WTC11 (cell line): ENCODE measurements at regions not wholly inside any gene's neighbourhood (a gene's known extent, or its start where the extent isn't known, plus 50 kb on each side); places are given as distances from the start of the nearest gene placed in this dataset.

ENCODE experiments used
- ATAC-seq: fragments of 200-7000 bp; cut with Tn5 transposase; 2 replicates; pipeline ENCODE4 v1.10.0; 2021; ENCODE audit warnings: mild to moderate bottlenecking, moderate library complexity
- CTCF ChIA-PET: fragments of 300-600 bp; sonication (Branson Sonifier 250); formaldehyde crosslinking; loops from one replicate; lab custom pipeline; 2021; ENCODE audit warnings: antibody characterized with exemption; lab: Charles Lee
- POLR2A ChIA-PET: fragments of 350-600 bp; sonication (Branson Sonifier 250); formaldehyde crosslinking; loops from one replicate; lab custom pipeline; 2021; ENCODE audit warnings: antibody characterized with exemption; lab: Charles Lee
- DNase-seq: peaks from one replicate; pipeline ENCODE4 v3.0.0; 2021; ENCODE audit warnings: low spot score
- H3K27ac Mint-ChIP-seq: 2 replicates; pipeline ENCODE4 v1.8.0; 2021; ENCODE audit warnings: mixed read lengths
- H3K27me3 Mint-ChIP-seq: 2 replicates; pipeline ENCODE4 v1.8.0; 2021; ENCODE audit warnings: low read depth, mild to moderate bottlenecking, moderate library complexity, mixed read lengths
- H3K36me3 Mint-ChIP-seq: 2 replicates; pipeline ENCODE4 v1.8.0; 2021; ENCODE audit warnings: mixed read lengths
- H3K4me1 Mint-ChIP-seq: 2 replicates; pipeline ENCODE4 v1.8.0; 2022; ENCODE audit warnings: mixed read lengths
- H3K4me3 Mint-ChIP-seq: 2 replicates; pipeline ENCODE4 v1.8.0; 2021; ENCODE audit warnings: mild to moderate bottlenecking, moderate library complexity, mixed read lengths
- H3K9me3 Mint-ChIP-seq: 2 replicates; pipeline ENCODE4 v1.8.0; 2021; ENCODE audit warnings: mixed read lengths
- CREM ChIP-seq: sonication (generic); formaldehyde crosslinking; IDR thresholded peaks from 2 replicates; pipeline ENCODE4 v1.8.1; 2022; ENCODE audit warnings: mild to moderate bottlenecking, missing genetic modification reagents, moderate library complexity
- E2F4 ChIP-seq: sonication (generic); formaldehyde crosslinking; IDR thresholded peaks from 2 replicates; pipeline ENCODE4 v1.8.1; 2022; ENCODE audit warnings: low read depth, mild to moderate bottlenecking, moderate library complexity, missing genetic modification reagents, borderline replicate concordance
- ESRRA ChIP-seq: sonication (generic); formaldehyde crosslinking; IDR thresholded peaks from 2 replicates; pipeline ENCODE4 v1.8.1; 2022; ENCODE audit warnings: mild to moderate bottlenecking, missing genetic modification reagents, borderline replicate concordance
- ETV6 ChIP-seq: sonication (generic); formaldehyde crosslinking; IDR thresholded peaks from 2 replicates; pipeline ENCODE4 v1.8.1; 2022; ENCODE audit warnings: mild to moderate bottlenecking, missing genetic modification reagents
- GABPB1 ChIP-seq: sonication (generic); formaldehyde crosslinking; IDR thresholded peaks from 2 replicates; pipeline ENCODE4 v1.8.1; 2023; ENCODE audit warnings: mild to moderate bottlenecking, missing genetic modification reagents
- GTF2I ChIP-seq: fragments of 250-450 bp; sonication (Bioruptor Pico); conservative IDR thresholded peaks from 2 replicates; pipeline ENCODE4 v1.4.0; 2021; ENCODE audit warnings: mild to moderate bottlenecking
- IRF1 ChIP-seq: sonication (generic); formaldehyde crosslinking; IDR thresholded peaks from 2 replicates; pipeline ENCODE4 v1.8.0; 2023; ENCODE audit warnings: missing genetic modification reagents
- IRF2 ChIP-seq: sonication (generic); formaldehyde crosslinking; IDR thresholded peaks from 2 replicates; pipeline ENCODE4 v1.8.0; 2022; ENCODE audit warnings: low read depth, missing genetic modification reagents, borderline replicate concordance
- MLX ChIP-seq: sonication (generic); formaldehyde crosslinking; IDR thresholded peaks from 2 replicates; pipeline ENCODE4 v1.8.1; 2023; ENCODE audit warnings: mild to moderate bottlenecking, missing genetic modification reagents, moderate library complexity
- NFATC4 ChIP-seq: fragments of 250-450 bp; sonication (Bioruptor Pico); IDR thresholded peaks from 2 replicates; pipeline ENCODE4 v1.9.0; 2021; ENCODE audit warnings: mild to moderate bottlenecking
- NFE2L1 ChIP-seq: sonication (generic); formaldehyde crosslinking; IDR thresholded peaks from 2 replicates; pipeline ENCODE4 v1.8.1; 2023; ENCODE audit warnings: missing genetic modification reagents
- NR3C1 ChIP-seq: sonication (generic); formaldehyde crosslinking; conservative IDR thresholded peaks from 2 replicates; pipeline ENCODE4 v1.8.1; 2023; ENCODE audit warnings: low read depth, mild to moderate bottlenecking, missing genetic modification reagents
- PRRX2 ChIP-seq: fragments of 250-450 bp; sonication (Bioruptor Pico); IDR thresholded peaks from 2 replicates; pipeline ENCODE4 v1.8.0; 2021; ENCODE audit warnings: mild to moderate bottlenecking
- RELA ChIP-seq: sonication (generic); formaldehyde crosslinking; IDR thresholded peaks from 2 replicates; pipeline ENCODE4 v1.8.1; 2022; ENCODE audit warnings: missing genetic modification reagents, mild to moderate bottlenecking, borderline replicate concordance
- SP1 ChIP-seq: sonication (generic); formaldehyde crosslinking; conservative IDR thresholded peaks from 2 replicates; pipeline ENCODE4 v1.8.1; 2022; ENCODE audit warnings: missing genetic modification reagents
- TCF7 ChIP-seq: sonication (generic); formaldehyde crosslinking; IDR thresholded peaks from 2 replicates; pipeline ENCODE4 v1.8.0; 2022; ENCODE audit warnings: mild to moderate bottlenecking, low read depth, missing genetic modification reagents, moderate library complexity
- TEAD1 ChIP-seq: sonication (generic); formaldehyde crosslinking; IDR thresholded peaks from 2 replicates; pipeline ENCODE4 v1.8.0; 2022; ENCODE audit warnings: mild to moderate bottlenecking, missing genetic modification reagents
- TEAD4 ChIP-seq: sonication (generic); formaldehyde crosslinking; IDR thresholded peaks from 2 replicates; pipeline ENCODE4 v1.8.0; 2022; ENCODE audit warnings: mild to moderate bottlenecking, missing genetic modification reagents
- TP53 ChIP-seq: sonication (generic); formaldehyde crosslinking; IDR thresholded peaks from 2 replicates; pipeline ENCODE4 v1.8.1; 2023; ENCODE audit warnings: mild to moderate bottlenecking, missing genetic modification reagents
- ZBTB21 ChIP-seq: sonication (generic); formaldehyde crosslinking; IDR thresholded peaks from 2 replicates; pipeline ENCODE4 v1.8.1; 2023; ENCODE audit warnings: mild to moderate bottlenecking, missing genetic modification reagents, borderline replicate concordance
- ZNF121 ChIP-seq: sonication (generic); formaldehyde crosslinking; IDR thresholded peaks from 2 replicates; pipeline ENCODE4 v1.8.0; 2023; ENCODE audit warnings: missing genetic modification reagents
- ZNF219 ChIP-seq: sonication (generic); formaldehyde crosslinking; IDR thresholded peaks from 2 replicates; pipeline ENCODE4 v1.8.0; 2023; ENCODE audit warnings: missing genetic modification reagents, mild to moderate bottlenecking, borderline replicate concordance
- ZNF423 ChIP-seq: fragments of 250-450 bp; sonication (Bioruptor Pico); IDR thresholded peaks from 2 replicates; pipeline ENCODE4 v2.1.2; 2022; ENCODE audit warnings: mild to moderate bottlenecking, moderate library complexity
- ZNF425 ChIP-seq: fragments of 250-450 bp; sonication (Bioruptor Pico); conservative IDR thresholded peaks from 2 replicates; pipeline ENCODE4 v1.9.0; 2021; ENCODE audit warnings: mild to moderate bottlenecking
- TF ChIP-seq, protein P1 (sequence below): sonication (generic); formaldehyde crosslinking; IDR thresholded peaks from 2 replicates; pipeline ENCODE4 v1.8.1; 2023; ENCODE audit warnings: mild to moderate bottlenecking, missing genetic modification reagents, borderline replicate concordance

DNA sequence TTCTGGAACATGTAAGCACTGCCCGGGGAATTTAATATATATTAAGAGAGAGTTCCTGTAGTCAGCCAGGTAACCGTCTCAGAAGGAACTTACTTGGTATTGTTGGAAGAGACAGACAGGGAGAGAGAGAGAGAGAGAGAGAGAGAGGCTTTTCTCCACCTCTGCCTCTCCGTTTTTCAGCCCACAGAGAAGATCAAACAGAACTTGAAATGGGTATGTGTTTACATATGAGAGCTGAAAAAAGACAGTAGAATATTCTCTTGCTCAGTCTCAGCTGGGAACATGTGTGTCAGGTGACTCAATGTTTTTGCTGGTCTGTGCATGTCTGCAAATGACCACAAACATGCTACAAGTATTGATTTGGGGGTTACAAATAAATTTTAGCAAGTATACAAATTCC lies 81.9 kb downstream of the MAGED1 start:
- ATAC-seq (no peak), DNase-seq (no peak)
- no peaks in the 10 kb centered on the region for H3K36me3 Mint-ChIP-seq
- ChIA-PET CTCF (no interaction called here), POLR2A (interaction anchor here (0.7 kb wide), 1 partner anchor 181 kb away, joined by 4 read pairs; no protein-coding TSS in a partner anchor)
- TF ChIP-seq ESRRA (no peak), TP53 (CRISPR knock-in tag) (no peak), GTF2I (CRISPR knock-in tag) (no peak), SP1 (CRISPR knock-in tag) (no peak), NFATC4 (CRISPR knock-in tag) (no peak), ZNF121 (CRISPR knock-in tag) (no peak), TCF7 (CRISPR knock-in tag) (no peak), NFE2L1 (CRISPR knock-in tag) (no peak), ZBTB21 (no peak), IRF2 (CRISPR knock-in tag) (no peak)
- no peaks in the 10 kb centered on the region for H3K9me3 Mint-ChIP-seq
- H3K27me3 Mint-ChIP-seq, result no peaks in the 10 kb centered on the region
- no peak overlapping the region for H3K4me3 Mint-ChIP-seq
- no peak overlapping the region for H3K27ac Mint-ChIP-seq
- H3K4me1 Mint-ChIP-seq, result no peaks in the 10 kb centered on the region

DNA sequence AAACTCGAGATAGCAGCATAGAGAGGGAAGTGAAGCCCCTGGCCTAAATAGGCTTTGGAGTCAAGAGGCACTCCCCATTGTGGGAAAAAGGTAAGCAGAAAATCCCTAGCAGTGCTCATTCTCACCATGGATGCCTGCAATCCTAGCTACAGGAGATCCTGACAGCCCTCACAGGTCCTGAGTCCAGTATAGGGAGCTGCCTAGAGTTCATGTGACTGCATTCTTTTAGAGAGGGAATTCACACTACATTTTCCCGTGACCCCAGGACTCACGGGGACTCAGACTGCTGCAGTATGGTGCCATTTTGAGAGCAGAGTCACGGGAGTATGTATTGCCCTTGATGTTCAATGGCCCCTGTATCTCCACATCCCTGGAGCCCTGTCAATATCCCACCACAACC lies 82.4 kb downstream of the MAGED1 start:
- Mint-ChIP-seq H3K27ac (no peak overlapping the region), H3K9me3 (no peaks in the 10 kb centered on the region)
- no peak for DNase-seq
- TF ChIP-seq NFATC4 (CRISPR knock-in tag) (no peak), TEAD1 (CRISPR knock-in tag) (no peak), NR3C1 (CRISPR knock-in tag) (no peak), RELA (CRISPR knock-in tag) (no peak), GABPB1 (CRISPR knock-in tag) (no peak), E2F4 (CRISPR knock-in tag) (no peak), ETV6 (no peak), ZNF425 (CRISPR knock-in tag) (no peak), ZNF423 (CRISPR knock-in tag) (no peak), PRRX2 (CRISPR knock-in tag) (no peak), IRF1 (CRISPR knock-in tag) (no peak), TEAD4 (CRISPR knock-in tag) (no peak), ZNF219 (no peak), ESRRA (no peak), CREM (CRISPR knock-in tag) (no peak), SP1 (CRISPR knock-in tag) (no peak), TP53 (CRISPR knock-in tag) (no peak), MLX (CRISPR knock-in tag) (no peak), IRF2 (CRISPR knock-in tag) (no peak)
- TF ChIP-seq, protein P1, sequence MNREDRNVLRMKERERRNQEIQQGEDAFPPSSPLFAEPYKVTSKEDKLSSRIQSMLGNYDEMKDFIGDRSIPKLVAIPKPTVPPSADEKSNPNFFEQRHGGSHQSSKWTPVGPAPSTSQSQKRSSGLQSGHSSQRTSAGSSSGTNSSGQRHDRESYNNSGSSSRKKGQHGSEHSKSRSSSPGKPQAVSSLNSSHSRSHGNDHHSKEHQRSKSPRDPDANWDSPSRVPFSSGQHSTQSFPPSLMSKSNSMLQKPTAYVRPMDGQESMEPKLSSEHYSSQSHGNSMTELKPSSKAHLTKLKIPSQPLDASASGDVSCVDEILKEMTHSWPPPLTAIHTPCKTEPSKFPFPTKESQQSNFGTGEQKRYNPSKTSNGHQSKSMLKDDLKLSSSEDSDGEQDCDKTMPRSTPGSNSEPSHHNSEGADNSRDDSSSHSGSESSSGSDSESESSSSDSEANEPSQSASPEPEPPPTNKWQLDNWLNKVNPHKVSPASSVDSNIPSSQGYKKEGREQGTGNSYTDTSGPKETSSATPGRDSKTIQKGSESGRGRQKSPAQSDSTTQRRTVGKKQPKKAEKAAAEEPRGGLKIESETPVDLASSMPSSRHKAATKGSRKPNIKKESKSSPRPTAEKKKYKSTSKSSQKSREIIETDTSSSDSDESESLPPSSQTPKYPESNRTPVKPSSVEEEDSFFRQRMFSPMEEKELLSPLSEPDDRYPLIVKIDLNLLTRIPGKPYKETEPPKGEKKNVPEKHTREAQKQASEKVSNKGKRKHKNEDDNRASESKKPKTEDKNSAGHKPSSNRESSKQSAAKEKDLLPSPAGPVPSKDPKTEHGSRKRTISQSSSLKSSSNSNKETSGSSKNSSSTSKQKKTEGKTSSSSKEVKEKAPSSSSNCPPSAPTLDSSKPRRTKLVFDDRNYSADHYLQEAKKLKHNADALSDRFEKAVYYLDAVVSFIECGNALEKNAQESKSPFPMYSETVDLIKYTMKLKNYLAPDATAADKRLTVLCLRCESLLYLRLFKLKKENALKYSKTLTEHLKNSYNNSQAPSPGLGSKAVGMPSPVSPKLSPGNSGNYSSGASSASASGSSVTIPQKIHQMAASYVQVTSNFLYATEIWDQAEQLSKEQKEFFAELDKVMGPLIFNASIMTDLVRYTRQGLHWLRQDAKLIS (CRISPR knock-in tag), result no peak
- TF ChIP-seq, all 79 proteins: peak for 0
- Mint-ChIP-seq H3K4me1 (no peaks in the 10 kb centered on the region), H3K27me3 (no peaks in the 10 kb centered on the region), H3K4me3 (no peak overlapping the region), H3K36me3 (no peaks in the 10 kb centered on the region)
- no peak for ATAC-seq
- ChIA-PET CTCF (no interaction called here), POLR2A (interaction anchor here (0.7 kb wide), 1 partner anchor 182 kb away, joined by 4 read pairs; no protein-coding TSS in a partner anchor)
